ENCODE measurements at regions not wholly inside any gene's neighbourhood (a gene's known extent, or its start where the extent isn't known, plus 50 kb on each side); places are given as distances from the start of the nearest gene placed in this dataset.
A peak's percentile ranks its signal among the peaks of the same experiment; 100 is the strongest.

DNA sequence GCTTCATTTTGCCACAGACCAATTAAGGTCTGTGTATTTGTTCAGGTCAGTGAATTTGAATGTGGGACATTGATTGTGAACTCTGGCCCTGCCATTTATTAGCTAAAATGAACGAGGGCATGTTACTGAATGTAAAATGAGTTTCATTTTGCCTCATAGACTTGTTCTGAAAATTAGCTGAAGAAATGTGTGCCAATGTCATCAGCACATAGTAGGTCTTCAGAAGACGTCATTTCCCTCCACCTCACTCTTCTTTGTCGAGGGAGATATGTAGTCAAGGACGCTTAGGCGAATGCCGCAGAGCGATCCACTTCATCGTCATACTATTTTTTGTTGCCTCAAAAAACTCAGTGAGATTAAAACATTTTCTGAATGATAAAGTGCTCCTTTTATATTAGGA lies 291.7 kb downstream of the SMOC2 start:
- Histone ChIP-seq H2AFZ (ENCODE audit: low read depth) (no peak overlapping the region), H3K36me3 (replicated peaks in 1 of 2; ENCODE audit: control insufficient read depth in 1 of 2, insufficient read depth in 2 of 2, low read length in 1 of 2) (no peaks in the 10 kb centered on the region), H4K20me1 (ENCODE audit: insufficient read depth) (no peaks in the 10 kb centered on the region), H3F3A (replicated peaks; ENCODE audit: insufficient read depth) (no peaks in the 10 kb centered on the region), H3K9me2 (no peaks in the 10 kb centered on the region), H3K9me3 (no peaks in the 10 kb centered on the region), H3K4me2 (no peak overlapping the region), H3K4me3 (ENCODE audit: low read depth in 2 of 2, low read length in 1 of 2) (no peak overlapping the region), H3K4me1 (ENCODE audit: control insufficient read depth in 1 of 2, insufficient read depth in 2 of 2, low read depth in 1 of 2, low read length in 1 of 2) (peaks cover 0 to 3% of the 10 kb centered on the region in 2 experiments; a peak in 2 of 4 replicates), H3K27me3 (ENCODE audit: insufficient read depth) (no peaks in the 10 kb centered on the region), H3K79me2 (ENCODE audit: insufficient read depth) (no peaks in the 10 kb centered on the region), H3K27ac (ENCODE audit: low read depth in 2 of 2, low read length in 1 of 2) (no peak overlapping the region), H3K9ac (no peak overlapping the region)
- POLR2A ChIA-PET = no interaction called here
- TF ChIP-seq FOXM1 (IDR thresholded peaks at IDR 0.05; ENCODE audit: low read depth) (no peak), ELF1 (IDR thresholded peaks at IDR 0.05) (no peak), EZH2phosphoT487 (IDR thresholded peaks at IDR 0.05; ENCODE audit: borderline replicate concordance, low read depth) (no peak), MEF2A (IDR thresholded peaks at IDR 0.05; ENCODE audit: borderline replicate concordance, low read depth) (no peak), EP300 (IDR thresholded peaks at IDR 0.05; ENCODE audit: borderline replicate concordance in 1 of 2, low read depth in 1 of 2, low read length in 1 of 2) (no peak), PBX3 (IDR thresholded peaks at IDR 0.05) (no peak)
- 44% methylated on average over 8 of the region's 8 CpGs for WGBS (ENCODE audit: low lambda C conversion rate)
- CTCF ChIA-PET = interaction anchor here (1.4 kb wide), 1 partner anchor 22 kb away, joined by 8 read pairs; no protein-coding TSS in a partner anchor
- DNase-seq = no peak

DNA sequence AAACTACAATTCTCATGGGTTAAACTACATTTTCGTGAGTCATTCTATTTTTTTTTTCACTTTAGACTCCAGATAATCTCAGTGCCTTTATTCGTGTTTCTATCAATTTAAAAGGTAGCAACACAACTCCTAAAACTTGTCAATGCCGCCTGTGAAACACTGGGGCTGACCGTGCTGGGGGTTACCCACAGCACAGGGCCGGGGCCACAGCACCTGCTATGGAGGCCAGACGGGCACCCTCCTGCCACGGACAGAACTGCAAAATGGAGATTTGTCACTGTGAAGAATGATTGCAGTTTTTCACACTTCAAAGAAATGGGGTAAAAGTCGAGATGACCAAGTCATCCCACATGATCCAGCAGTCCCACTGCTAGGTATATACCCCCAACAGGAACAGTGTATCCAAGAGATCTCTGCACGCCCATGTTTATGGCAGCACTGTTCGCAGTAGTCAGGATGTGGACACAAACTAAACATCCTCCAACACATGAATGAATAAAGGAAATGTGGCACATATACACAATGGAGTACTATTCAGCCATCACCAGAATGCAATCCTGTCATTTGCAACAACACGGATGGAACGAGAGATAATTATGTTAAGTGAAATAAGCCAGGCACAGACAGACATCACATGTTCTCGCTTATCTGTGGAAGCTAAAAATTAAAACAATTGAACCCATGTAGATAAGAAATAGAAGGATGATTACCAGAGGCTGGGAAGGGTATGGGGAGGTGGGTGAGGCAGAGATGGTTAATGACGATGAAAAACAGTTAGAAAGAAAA lies 290.1 kb downstream of the SMOC2 start:
- Histone ChIP-seq H3K4me3 (ENCODE audit: low read depth in 2 of 2, low read length in 1 of 2) (no peak overlapping the region), H3K36me3 (replicated peaks in 1 of 2; ENCODE audit: control insufficient read depth in 1 of 2, insufficient read depth in 2 of 2, low read length in 1 of 2) (no peaks in the 10 kb centered on the region), H3K9me3 (no peaks in the 10 kb centered on the region), H3K9me2 (no peaks in the 10 kb centered on the region), H3F3A (replicated peaks; ENCODE audit: insufficient read depth) (no peaks in the 10 kb centered on the region), H4K20me1 (ENCODE audit: insufficient read depth) (no peaks in the 10 kb centered on the region), H3K27me3 (ENCODE audit: insufficient read depth) (no peaks in the 10 kb centered on the region), H3K4me1 (ENCODE audit: control insufficient read depth in 1 of 2, insufficient read depth in 2 of 2, low read depth in 1 of 2, low read length in 1 of 2) (peaks cover 0 to 3% of the 10 kb centered on the region in 2 experiments; a peak in 2 of 4 replicates), H2AFZ (ENCODE audit: low read depth) (no peak overlapping the region), H3K27ac (ENCODE audit: low read depth in 2 of 2, low read length in 1 of 2) (no peak overlapping the region), H3K4me2 (no peak overlapping the region), H3K9ac (no peak overlapping the region), H3K79me2 (ENCODE audit: insufficient read depth) (no peaks in the 10 kb centered on the region)
- TF ChIP-seq TEAD4 (IDR thresholded peaks at IDR 0.05; ENCODE audit: borderline replicate concordance, insufficient read depth) (no peak), FOXJ3 (CRISPR knock-in tag; IDR thresholded peaks at IDR 0.05) (peak; percentile 73; the same call in 1 of the 2 replicates), GATA2 (CRISPR knock-in tag; IDR thresholded peaks at IDR 0.05) (peak; percentile 98), CHD2 (IDR thresholded peaks at IDR 0.05; ENCODE audit: low read length, partially characterized antibody) (peak; percentile 63), IRF3 (IDR thresholded peaks at IDR 0.05; ENCODE audit: low read depth, low read length) (no peak), RCOR1 (IDR thresholded peaks at IDR 0.05; ENCODE audit: low read length) (peak; percentile 88; the same call in 1 of the 2 replicates), RFX5 (IDR thresholded peaks at IDR 0.05; ENCODE audit: low read length) (no peak), EP300 (IDR thresholded peaks at IDR 0.05; ENCODE audit: borderline replicate concordance in 1 of 2, low read depth in 1 of 2, low read length in 1 of 2) (peak in 1 of 2 experiments; percentile 73; a peak in 1 of 4 replicates), MXI1 (IDR thresholded peaks at IDR 0.05; ENCODE audit: low read depth, low read length) (no peak), TCF12 (IDR thresholded peaks at IDR 0.05) (peak; percentile 8; the same call in 1 of the 2 replicates)
- TF ChIP-seq, protein P1, sequence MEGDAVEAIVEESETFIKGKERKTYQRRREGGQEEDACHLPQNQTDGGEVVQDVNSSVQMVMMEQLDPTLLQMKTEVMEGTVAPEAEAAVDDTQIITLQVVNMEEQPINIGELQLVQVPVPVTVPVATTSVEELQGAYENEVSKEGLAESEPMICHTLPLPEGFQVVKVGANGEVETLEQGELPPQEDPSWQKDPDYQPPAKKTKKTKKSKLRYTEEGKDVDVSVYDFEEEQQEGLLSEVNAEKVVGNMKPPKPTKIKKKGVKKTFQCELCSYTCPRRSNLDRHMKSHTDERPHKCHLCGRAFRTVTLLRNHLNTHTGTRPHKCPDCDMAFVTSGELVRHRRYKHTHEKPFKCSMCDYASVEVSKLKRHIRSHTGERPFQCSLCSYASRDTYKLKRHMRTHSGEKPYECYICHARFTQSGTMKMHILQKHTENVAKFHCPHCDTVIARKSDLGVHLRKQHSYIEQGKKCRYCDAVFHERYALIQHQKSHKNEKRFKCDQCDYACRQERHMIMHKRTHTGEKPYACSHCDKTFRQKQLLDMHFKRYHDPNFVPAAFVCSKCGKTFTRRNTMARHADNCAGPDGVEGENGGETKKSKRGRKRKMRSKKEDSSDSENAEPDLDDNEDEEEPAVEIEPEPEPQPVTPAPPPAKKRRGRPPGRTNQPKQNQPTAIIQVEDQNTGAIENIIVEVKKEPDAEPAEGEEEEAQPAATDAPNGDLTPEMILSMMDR (IDR thresholded peaks at IDR 0.05) = no peak
- ChIA-PET POLR2A (no interaction called here), CTCF (interaction anchor here (0.7 to 1.4 kb wide), 5 partner anchors 11 to 48 kb away, joined by 3 to 8 read pairs (median 3); no protein-coding TSS in a partner anchor)
- WGBS (ENCODE audit: low lambda C conversion rate) = 30% methylated on average over 13 of the region's 14 CpGs
- peak; percentile 43 for DNase-seq
